BJ (cell line): ENCODE measurements at regions not wholly inside any gene's neighbourhood (a gene's known extent, or its start where the extent isn't known, plus 50 kb on each side); places are given as distances from the start of the nearest gene placed in this dataset.

ENCODE experiments used
- CTCF ChIA-PET: fragments of 350-600 bp; formaldehyde crosslinking; extraction: SDS; loops from one replicate; lab custom pipeline; 2021; ENCODE audit warnings: antibody characterized with exemption, inconsistent platforms; lab: Yijun Ruan, JAX
- POLR2A ChIA-PET: fragments of 300-600 bp; sonication (Branson Sonifier 250); formaldehyde crosslinking; extraction: SDS; loops from one replicate; lab custom pipeline; 2021; ENCODE audit warnings: antibody characterized with exemption; lab: Charles Lee
- DNase-seq: peaks from one replicate; pipeline ENCODE4 v3.0.0-alpha.2; 2011; ENCODE audit warnings: low read depth
- H3K27me3 ChIP-seq: 2 replicates; pipeline ENCODE4 v1.6.0; 2011; ENCODE audit warnings: low read length; ENCODE audit not compliant: control insufficient read depth, insufficient read depth
- H3K36me3 ChIP-seq: 2 replicates; pipeline ENCODE4 v1.5.1; 2011; ENCODE audit warnings: low read length; ENCODE audit not compliant: control insufficient read depth, insufficient read depth
- H3K4me3 ChIP-seq: 2 replicates; pipeline ENCODE4 v1.5.1; 2011; ENCODE audit warnings: low read depth, mild to moderate bottlenecking, control low read depth, low read length
- CTCF ChIP-seq: IDR thresholded peaks from 2 replicates; pipeline ENCODE4 v1.5.1; 2011; ENCODE audit warnings: low read depth, mild to moderate bottlenecking, control low read depth, inconsistent platforms, low read length, moderate library complexity; ENCODE audit not compliant: insufficient read depth

- no peak for DNase-seq
- Histone ChIP-seq H3K4me3 (no peak overlapping the region), H3K27me3 (no peaks in the 10 kb centered on the region), H3K36me3 (no peaks in the 10 kb centered on the region)
- CTCF ChIA-PET, result interaction anchor here (0.8 to 1.3 kb wide), 4 partner anchors 20 to 96 kb away, joined by 3 to 6 read pairs (median 4); partner anchors contain the start of gene TMPO
- TF ChIP-seq CTCF, result no peak
- POLR2A ChIA-PET, result no interaction called here
Observed at GRCh38 chr12:98419795-98420404, 95.5 kb upstream of the TMPO start.

- ChIA-PET CTCF (interaction anchor here (0.7 to 0.8 kb wide), 2 partner anchors 90 to 95 kb away, joined by 3 read pairs; partner anchors contain the start of gene TMPO), POLR2A (no interaction called here)
- Histone ChIP-seq H3K36me3 (no peaks in the 10 kb centered on the region), H3K4me3 (no peak overlapping the region), H3K27me3 (no peaks in the 10 kb centered on the region)
- DNase-seq, result no peak
- no peak for TF ChIP-seq CTCF
Observed at GRCh38 chr12:98420461-98420860, 94.9 kb upstream of the TMPO start.

- Histone ChIP-seq H3K36me3 (no peaks in the 10 kb centered on the region), H3K4me3 (no peak overlapping the region), H3K27me3 (no peaks in the 10 kb centered on the region)
- ChIA-PET CTCF (interaction anchor here (0.7 kb wide), 1 partner anchor 89 kb away, joined by 3 read pairs; no protein-coding TSS in a partner anchor), POLR2A (no interaction called here)
- DNase-seq, result no peak
- TF ChIP-seq CTCF, result no peak
Observed at GRCh38 chr12:98421316-98421715, 94.1 kb upstream of the TMPO start.

GRCh38 chr12:98422359-98422758, 93.0 kb upstream of the TMPO start:
- Histone ChIP-seq H3K27me3 (no peaks in the 10 kb centered on the region), H3K4me3 (no peak overlapping the region), H3K36me3 (no peaks in the 10 kb centered on the region)
- ChIA-PET POLR2A (no interaction called here), CTCF (no interaction called here)
- DNase-seq, result no peak
- no peak for TF ChIP-seq CTCF

- ChIA-PET CTCF (interaction anchor here (2.5 kb wide), 1 partner anchor 92 kb away, joined by 32 read pairs; the partner anchor contains the start of gene TMPO), POLR2A (no interaction called here)
- Histone ChIP-seq H3K36me3 (no peaks in the 10 kb centered on the region), H3K4me3 (no peak overlapping the region), H3K27me3 (no peaks in the 10 kb centered on the region)
- peak; percentile 30; the same call in 1 of the 2 replicates for TF ChIP-seq CTCF
- no peak for DNase-seq
Observed at GRCh38 chr12:98422812-98423211, 92.6 kb upstream of the TMPO start.
